Neuronal stem cell (in vitro differentiated cells): ENCODE measurements at regions not wholly inside any gene's neighbourhood (a gene's known extent, or its start where the extent isn't known, plus 50 kb on each side); places are given as distances from the start of the nearest gene placed in this dataset.

Source experiments
- DNase-seq: peaks from one replicate; pipeline ENCODE4 v3.0.0-alpha.2; 2013; ENCODE audit warnings: low spot score
- H2AFZ ChIP-seq: one replicate; pipeline ENCODE4 v1.6.1; 2013; ENCODE audit warnings: mild to moderate bottlenecking, low read length, inconsistent platforms
- H2AK5ac ChIP-seq: 2 replicates; pipeline ENCODE4 v1.6.1; 2013; ENCODE audit warnings: low read depth, mild to moderate bottlenecking, inconsistent platforms, low read length, moderate library complexity, mixed read lengths
- H2BK120ac ChIP-seq: 2 replicates; pipeline ENCODE4 v1.6.1; 2013; ENCODE audit warnings: low read depth, mild to moderate bottlenecking, inconsistent platforms, low read length, moderate library complexity, mixed read lengths
- H2BK12ac ChIP-seq: one replicate; pipeline ENCODE4 v1.6.1; 2013; ENCODE audit warnings: low read length, inconsistent platforms
- H2BK15ac ChIP-seq: 2 replicates; pipeline ENCODE4 v1.6.1; 2013; ENCODE audit warnings: mild to moderate bottlenecking, low read length, inconsistent platforms, mixed read lengths
- H2BK5ac ChIP-seq: one replicate; pipeline ENCODE4 v1.6.1; 2013; ENCODE audit warnings: inconsistent platforms, mild to moderate bottlenecking, low read length, moderate library complexity
- H3K14ac ChIP-seq: one replicate; pipeline ENCODE4 v1.6.1; 2013; ENCODE audit warnings: low read length, inconsistent platforms
- H3K18ac ChIP-seq: 2 replicates; pipeline ENCODE4 v1.6.1; 2013; ENCODE audit warnings: low read length, inconsistent platforms
- H3K23ac ChIP-seq: 2 replicates; pipeline ENCODE4 v1.6.1; 2013; ENCODE audit warnings: low read depth, mild to moderate bottlenecking, mixed read lengths, low read length, inconsistent platforms; ENCODE audit not compliant: poor library complexity
- H3K27ac ChIP-seq: replicated peaks from 3 replicates; pipeline ENCODE4 v1.5.1; 2013; ENCODE audit warnings: low read length, inconsistent platforms
- H3K27me3 ChIP-seq, 3 experiments: 2 replicates each; pipeline ENCODE4 v1.6.1; 2013; ENCODE audit warnings: low read length in 3 of 3, mild to moderate bottlenecking in 2 of 3, inconsistent platforms in 1 of 3, low read depth in 1 of 3, mixed read lengths in 1 of 3, moderate library complexity in 1 of 3; ENCODE audit not compliant: control insufficient read depth in 3 of 3, insufficient read depth in 3 of 3
- H3K36me3 ChIP-seq, 2 donors: replicated peaks in 1 of 2; 2 replicates each; pipeline ENCODE4 v1.6.1; 2013; ENCODE audit warnings: low read length in 2 of 2; ENCODE audit not compliant: control insufficient read depth in 2 of 2, insufficient read depth in 2 of 2
- H3K4ac ChIP-seq: 2 replicates; pipeline ENCODE4 v1.6.1; 2013; ENCODE audit warnings: inconsistent platforms, mild to moderate bottlenecking, low read length, moderate library complexity
- H3K4me1 ChIP-seq, 2 donors: 1 replicate in 1 of 2; 2 replicates in 1 of 2; pipeline ENCODE4 v1.6.1; 2013; ENCODE audit warnings: low read length in 2 of 2, low read depth in 1 of 2; ENCODE audit not compliant: control insufficient read depth in 2 of 2, insufficient read depth in 1 of 2
- H3K4me2 ChIP-seq: one replicate; pipeline ENCODE4 v1.6.1; 2013; ENCODE audit warnings: mild to moderate bottlenecking, low read length, inconsistent platforms; ENCODE audit not compliant: insufficient read depth, poor library complexity, severe bottlenecking
- H3K4me3 ChIP-seq, 2 donors: 2 replicates each; pipeline ENCODE4 v1.5.1; 2013; ENCODE audit warnings: low read length in 2 of 2, mild to moderate bottlenecking in 2 of 2, inconsistent platforms in 1 of 2, moderate library complexity in 1 of 2
- H3K79me1 ChIP-seq: one replicate; pipeline ENCODE4 v1.6.1; 2013; ENCODE audit warnings: low read depth, mild to moderate bottlenecking, inconsistent platforms, low read length, moderate library complexity
- H3K9ac ChIP-seq: one replicate; pipeline ENCODE4 v1.6.1; 2013; ENCODE audit warnings: mild to moderate bottlenecking, low read depth, low read length, inconsistent platforms; ENCODE audit not compliant: poor library complexity
- H3K9me3 ChIP-seq, 2 donors: replicated peaks in 1 of 2; 2 replicates each; pipeline versions ENCODE3 to v1.6.1; 2013; ENCODE audit warnings: low read length in 2 of 2, mild to moderate bottlenecking in 2 of 2, inconsistent platforms in 1 of 2, low read depth in 1 of 2, mixed read lengths in 1 of 2, moderate library complexity in 1 of 2; ENCODE audit not compliant: control insufficient read depth in 2 of 2, insufficient read depth in 1 of 2
- H4K8ac ChIP-seq: one replicate; pipeline ENCODE4 v1.6.1; 2013; ENCODE audit warnings: low read depth, mild to moderate bottlenecking, inconsistent platforms, low read length, moderate library complexity
- H4K91ac ChIP-seq: one replicate; pipeline ENCODE4 v1.6.1; 2013; ENCODE audit warnings: low read length, low read depth, mild to moderate bottlenecking, inconsistent platforms; ENCODE audit not compliant: poor library complexity
- WGBS, 2 donors: extraction: QIAGEN DNeasy Blood & Tissue Kit; methylation state at CpG; one replicate each; pipeline ENCODE4 v1.1.7; 2013; ENCODE audit warnings: missing lambda C conversion rate in 2 of 2, mixed read lengths in 1 of 2; ENCODE audit not compliant: insufficient read length in 2 of 2, insufficient replicate concordance in 1 of 2; ENCODE audit errors: extremely low coverage in 2 of 2; 5-methylcytosine and 5-hydroxymethylcytosine counted together

- no peak overlapping the region for H2AFZ ChIP-seq
- no peak for DNase-seq
- H4K8ac ChIP-seq = no peak overlapping the region
- no peak overlapping the region for H3K9ac ChIP-seq
- no peak overlapping the region for H2AK5ac ChIP-seq
- no peaks in the 10 kb centered on the region for H3K4me1 ChIP-seq
- no peak overlapping the region for H2BK15ac ChIP-seq
- H3K27ac ChIP-seq = no peak overlapping the region
- no peaks in the 10 kb centered on the region for H3K36me3 ChIP-seq
- no peak overlapping the region for H3K14ac ChIP-seq
- H2BK5ac ChIP-seq = no peak overlapping the region
- WGBS, 2 donors = no CpG with 5 or more reads among the region's 3 CpGs
- H2BK12ac ChIP-seq = no peak overlapping the region
- no peaks in the 10 kb centered on the region for H3K79me1 ChIP-seq
- H3K23ac ChIP-seq = no peak overlapping the region
- H3K9me3 ChIP-seq = no peaks in the 10 kb centered on the region
- no peak overlapping the region for H2BK120ac ChIP-seq
- H3K27me3 ChIP-seq = no peaks in the 10 kb centered on the region
- H3K18ac ChIP-seq = no peak overlapping the region
- H3K4me3 ChIP-seq = no peak overlapping the region
- H3K4me2 ChIP-seq = no peak overlapping the region
- no peak overlapping the region for H4K91ac ChIP-seq
- H3K4ac ChIP-seq = no peak overlapping the region
These were observed 134.4 kb downstream of the ADRA2A start for GRCh38 chr10:111211241-111211640.

GRCh38 chr10:111211706-111212105, 134.9 kb downstream of the ADRA2A start:
- no CpG with 5 or more reads among the region's 3 CpGs for WGBS, 2 donors

DNA sequence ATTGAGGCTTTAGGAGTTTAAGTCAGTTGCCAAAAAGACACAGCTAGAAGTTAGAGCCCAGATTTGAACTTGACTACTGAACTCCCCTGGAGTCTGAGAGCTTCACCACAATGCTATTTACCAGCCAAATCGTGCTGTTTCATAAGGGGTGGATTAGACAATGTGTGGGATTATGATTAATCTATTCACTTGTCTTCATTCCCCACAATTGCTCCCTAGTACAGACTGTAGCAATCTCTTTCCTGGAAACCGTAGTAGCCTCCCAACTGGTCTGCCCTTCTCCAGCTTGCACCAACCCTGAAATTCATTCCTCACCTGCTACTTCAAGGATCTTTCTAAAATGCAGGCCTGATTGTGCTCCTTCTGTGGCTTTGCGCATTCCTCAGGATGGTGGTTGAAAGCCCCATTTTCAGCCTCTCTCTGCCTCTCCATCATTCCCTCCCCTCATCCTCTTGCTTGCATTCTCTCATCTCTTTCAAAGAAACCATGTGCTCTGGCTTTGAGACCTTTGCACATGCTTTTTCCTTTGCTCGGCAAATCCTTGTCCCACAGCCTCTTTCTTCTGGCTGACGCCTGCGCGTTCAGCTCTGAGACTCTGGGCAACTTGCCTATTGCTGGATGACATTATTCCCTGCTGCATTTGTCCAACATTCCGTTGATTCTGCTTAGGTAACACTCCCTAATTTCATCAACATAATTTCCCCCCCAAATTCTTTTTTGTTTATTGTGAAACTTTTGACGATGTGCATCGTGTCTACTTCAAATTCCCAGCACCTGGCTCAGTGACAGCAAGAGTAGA, 145.1 kb downstream of the ADRA2A start:
- H3K9ac ChIP-seq = no peak overlapping the region
- no peak overlapping the region for H2BK120ac ChIP-seq
- no peak overlapping the region for H4K8ac ChIP-seq
- no peaks in the 10 kb centered on the region for H3K79me1 ChIP-seq
- H3K4me2 ChIP-seq = no peak overlapping the region
- no peak overlapping the region for H4K91ac ChIP-seq
- H3K27ac ChIP-seq = no peak overlapping the region
- H2AFZ ChIP-seq = no peak overlapping the region
- H3K9me3 ChIP-seq = no peaks in the 10 kb centered on the region
- H3K14ac ChIP-seq = no peak overlapping the region
- H3K36me3 ChIP-seq = no peaks in the 10 kb centered on the region
- H2BK12ac ChIP-seq = no peak overlapping the region
- H2BK5ac ChIP-seq = no peak overlapping the region
- H3K4me3 ChIP-seq = no peak overlapping the region
- H3K18ac ChIP-seq = no peak overlapping the region
- H2AK5ac ChIP-seq = no peak overlapping the region
- H3K23ac ChIP-seq = no peak overlapping the region
- H2BK15ac ChIP-seq = no peak overlapping the region
- peaks cover 0 to 2% of the 10 kb centered on the region in 2 donors for H3K4me1 ChIP-seq
- DNase-seq = no peak
- no peaks in the 10 kb centered on the region for H3K27me3 ChIP-seq
- WGBS, 2 donors = no CpG with 5 or more reads among the region's 10 CpGs
- no peak overlapping the region for H3K4ac ChIP-seq

More at GRCh38 chr10:111211706-111212105, 134.9 kb downstream of the ADRA2A start:
- H2BK5ac ChIP-seq = no peak overlapping the region
- H4K8ac ChIP-seq = no peak overlapping the region
- H2BK120ac ChIP-seq = no peak overlapping the region
- no peak for DNase-seq
- no peak overlapping the region for H4K91ac ChIP-seq
- H3K36me3 ChIP-seq = no peaks in the 10 kb centered on the region
- no peaks in the 10 kb centered on the region for H3K4me1 ChIP-seq
- no peak overlapping the region for H3K4me2 ChIP-seq
- no peak overlapping the region for H2BK12ac ChIP-seq
- H3K18ac ChIP-seq = no peak overlapping the region
- H3K9me3 ChIP-seq = no peaks in the 10 kb centered on the region
- H3K14ac ChIP-seq = no peak overlapping the region
- H2AK5ac ChIP-seq = no peak overlapping the region
- no peak overlapping the region for H3K4ac ChIP-seq
- H3K23ac ChIP-seq = no peak overlapping the region
- H3K27ac ChIP-seq = no peak overlapping the region
- H3K79me1 ChIP-seq = no peaks in the 10 kb centered on the region
- H3K4me3 ChIP-seq = no peak overlapping the region
- no peaks in the 10 kb centered on the region for H3K27me3 ChIP-seq
- no peak overlapping the region for H2BK15ac ChIP-seq
- no peak overlapping the region for H3K9ac ChIP-seq
- H2AFZ ChIP-seq = no peak overlapping the region

DNA sequence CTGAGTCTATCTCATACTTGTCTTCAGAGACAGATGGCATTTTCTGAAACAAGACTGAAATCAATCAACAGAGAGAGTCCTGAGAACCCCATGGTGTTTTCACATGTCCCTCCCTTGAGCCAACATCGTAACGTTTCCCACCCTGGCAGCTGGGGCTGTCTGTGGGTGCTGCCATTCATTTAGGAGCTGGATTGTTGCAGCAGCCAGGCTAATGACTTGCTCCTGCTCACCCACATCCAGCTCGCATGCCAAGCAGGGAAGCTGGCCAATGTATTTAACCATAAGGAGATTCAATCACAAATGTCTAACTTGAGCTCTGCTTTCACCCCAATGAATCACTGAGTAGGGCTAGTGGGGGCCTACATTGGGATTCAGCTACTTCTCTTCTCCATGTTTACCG, 146.1 kb downstream of the ADRA2A start:
- no peak overlapping the region for H2BK5ac ChIP-seq
- peaks cover 0 to 2% of the 10 kb centered on the region in 2 donors for H3K4me1 ChIP-seq
- WGBS, 2 donors = no CpG with 5 or more reads among the region's 4 CpGs
- no peak overlapping the region for H3K4ac ChIP-seq
- H3K79me1 ChIP-seq = no peaks in the 10 kb centered on the region
- no peak overlapping the region for H3K23ac ChIP-seq
- no peak overlapping the region for H3K27ac ChIP-seq
- H4K8ac ChIP-seq = no peak overlapping the region
- no peaks in the 10 kb centered on the region for H3K27me3 ChIP-seq
- no peak overlapping the region for H3K4me3 ChIP-seq
- no peak overlapping the region for H3K18ac ChIP-seq
- no peak overlapping the region for H3K14ac ChIP-seq
- H2AK5ac ChIP-seq = no peak overlapping the region
- H3K4me2 ChIP-seq = no peak overlapping the region
- H3K9me3 ChIP-seq = no peaks in the 10 kb centered on the region
- no peak overlapping the region for H2AFZ ChIP-seq
- no peak for DNase-seq
- no peak overlapping the region for H2BK120ac ChIP-seq
- H4K91ac ChIP-seq = no peak overlapping the region
- H2BK12ac ChIP-seq = no peak overlapping the region
- no peaks in the 10 kb centered on the region for H3K36me3 ChIP-seq
- no peak overlapping the region for H2BK15ac ChIP-seq
- H3K9ac ChIP-seq = no peak overlapping the region
